H1 (cell line): ENCODE measurements at regions not wholly inside any gene's neighbourhood (a gene's known extent, or its start where the extent isn't known, plus 50 kb on each side); places are given as distances from the start of the nearest gene placed in this dataset.

Source experiments
- CTCF ChIA-PET: fragments of 300-600 bp; sonication (Branson Sonifier 250); formaldehyde crosslinking; loops from one replicate; lab custom pipeline; 2021; ENCODE audit not compliant: partially characterized antibody; lab: Charles Lee
- POLR2A ChIA-PET: fragments of 300-600 bp; sonication (Branson Sonifier 250); formaldehyde crosslinking; loops from one replicate; lab custom pipeline; 2021; ENCODE audit warnings: inconsistent platforms; ENCODE audit not compliant: partially characterized antibody; lab: Charles Lee
- DNase-seq, 2 experiments: peaks; one replicate each; pipeline versions ENCODE4 v3.0.0 to v3.0.0-alpha.2; 2010 to 2022; ENCODE audit warnings: low spot score in 2 of 2, low read depth in 1 of 2, mixed read lengths in 1 of 2
- FAIRE-seq: peaks from 2 replicates; lab custom pipeline; 2011; peaks lifted over from hg19 to GRCh38; lab: Jason Lieb, UNC
- H2AFZ ChIP-seq: 2 replicates; pipeline ENCODE4 v1.8.1; 2012; ENCODE audit warnings: low read length, inconsistent platforms
- H2AK5ac ChIP-seq: 2 replicates; pipeline ENCODE4 v1.6.1; 2013; ENCODE audit warnings: low read depth, low read length
- H2BK120ac ChIP-seq: replicated peaks from 2 replicates; pipeline ENCODE3; 2013; ENCODE audit warnings: low read depth, low read length, inconsistent platforms
- H2BK12ac ChIP-seq: 2 replicates; pipeline ENCODE4 v1.6.1; 2013; ENCODE audit warnings: low read depth, low read length
- H2BK15ac ChIP-seq: 2 replicates; pipeline ENCODE4 v1.6.1; 2013; ENCODE audit warnings: low read length
- H2BK20ac ChIP-seq: 2 replicates; pipeline ENCODE4 v1.6.1; 2013; ENCODE audit warnings: low read length
- H2BK5ac ChIP-seq: 2 replicates; pipeline ENCODE4 v1.6.1; 2013; ENCODE audit warnings: low read depth, low read length
- H3K14ac ChIP-seq: 2 replicates; pipeline ENCODE4 v1.6.1; 2013; ENCODE audit warnings: inconsistent platforms; ENCODE audit not compliant: insufficient read length
- H3K18ac ChIP-seq: 2 replicates; pipeline ENCODE4 v1.6.1; 2013; ENCODE audit warnings: low read length; ENCODE audit errors: extremely low read depth
- H3K23ac ChIP-seq: 2 replicates; pipeline ENCODE4 v1.6.1; 2013; ENCODE audit warnings: inconsistent platforms; ENCODE audit not compliant: insufficient read length
- H3K23me2 ChIP-seq: 2 replicates; pipeline ENCODE4 v1.6.1; 2013; ENCODE audit warnings: low read depth, low read length
- H3K27ac ChIP-seq: 2 replicates; pipeline ENCODE4 v1.6.1; 2011; ENCODE audit warnings: low read depth, low read length, inconsistent platforms
- H3K27me3 ChIP-seq, 4 experiments: replicated peaks in 1 of 4; 1 replicate in 1 of 4; 2 replicates in 3 of 4; pipeline versions ENCODE4 v1.6.1 to v1.8.1; 2011 to 2013; ENCODE audit warnings: low read length in 3 of 4, mild to moderate bottlenecking in 3 of 4, inconsistent platforms in 2 of 4, mixed read lengths in 2 of 4, moderate library complexity in 1 of 4; ENCODE audit not compliant: control insufficient read depth in 3 of 4, insufficient read depth in 3 of 4; ENCODE audit errors: extremely low read depth in 1 of 4
- H3K36me3 ChIP-seq, 4 experiments: 2 replicates each; pipeline versions ENCODE4 v1.6.1 to v1.8.1; 2011 to 2013; ENCODE audit warnings: mild to moderate bottlenecking in 4 of 4, low read length in 3 of 4, moderate library complexity in 2 of 4, control low read depth in 1 of 4, inconsistent platforms in 1 of 4; ENCODE audit not compliant: insufficient read depth in 4 of 4, control insufficient read depth in 2 of 4
- H3K4ac ChIP-seq: replicated peaks from 2 replicates; pipeline ENCODE3; 2013; ENCODE audit warnings: low read length, low read depth, mixed read lengths, inconsistent platforms; ENCODE audit not compliant: insufficient read length
- H3K4me1 ChIP-seq, 4 experiments: replicated peaks in 1 of 4; 1 replicate in 1 of 4; 2 replicates in 3 of 4; pipeline versions ENCODE4 v1.6.1 to v1.8.1; 2011 to 2013; ENCODE audit warnings: low read length in 3 of 4, inconsistent platforms in 2 of 4, mixed read lengths in 1 of 4; ENCODE audit not compliant: insufficient read depth in 4 of 4, control insufficient read depth in 3 of 4
- H3K4me2 ChIP-seq, 2 experiments: 2 replicates each; pipeline versions ENCODE4 v1.6.1 to v1.8.1; 2011 to 2013; ENCODE audit warnings: low read depth in 2 of 2, low read length in 2 of 2, control low read depth in 1 of 2, inconsistent platforms in 1 of 2, mild to moderate bottlenecking in 1 of 2; ENCODE audit not compliant: insufficient read depth in 1 of 2
- H3K4me3 ChIP-seq, 4 experiments: fragments of 200-600, 300-600 bp in 1 of 4; sonication (generic), shearing (Covaris generic), sonication (Bioruptor Twin) in 1 of 4; 2 replicates each; pipeline versions ENCODE4 v1.5.1 to v1.8.1; 2011 to 2016; ENCODE audit warnings: low read length in 4 of 4, low read depth in 3 of 4, control low read depth in 2 of 4, inconsistent platforms in 2 of 4, mild to moderate bottlenecking in 2 of 4, mixed read lengths in 1 of 4, moderate library complexity in 1 of 4; ENCODE audit not compliant: insufficient read depth in 2 of 4; ENCODE audit errors: extremely low read depth in 1 of 4
- H3K56ac ChIP-seq: replicated peaks from 2 replicates; pipeline ENCODE3; 2013; ENCODE audit warnings: low read depth, mild to moderate bottlenecking, mixed read lengths, low read length, inconsistent platforms; ENCODE audit not compliant: insufficient read length
- H3K79me1 ChIP-seq: 2 replicates; pipeline ENCODE4 v1.6.1; 2013; ENCODE audit warnings: low read depth, low read length, control low read depth
- H3K79me2 ChIP-seq, 2 experiments: 2 replicates each; pipeline versions ENCODE4 v1.6.1 to v1.8.1; 2012 to 2013; ENCODE audit warnings: low read length in 2 of 2, mild to moderate bottlenecking in 2 of 2, inconsistent platforms in 1 of 2; ENCODE audit not compliant: insufficient read depth in 2 of 2, control insufficient read depth in 1 of 2
- H3K9ac ChIP-seq, 4 experiments: replicated peaks in 1 of 4; 1 replicate in 1 of 4; 2 replicates in 3 of 4; pipeline versions ENCODE4 v1.6.1 to v1.8.1; 2011 to 2013; ENCODE audit warnings: low read depth in 3 of 4, low read length in 3 of 4, control low read depth in 2 of 4, mild to moderate bottlenecking in 2 of 4, moderate library complexity in 2 of 4, inconsistent platforms in 1 of 4; ENCODE audit errors: extremely low read depth in 1 of 4
- H3K9me3 ChIP-seq, 2 experiments: 2 replicates each; pipeline versions ENCODE4 v1.6.1 to v1.8.1; 2012 to 2013; ENCODE audit warnings: mild to moderate bottlenecking in 2 of 2, moderate library complexity in 2 of 2, control low read depth in 1 of 2, inconsistent platforms in 1 of 2, low read depth in 1 of 2, low read length in 1 of 2, mixed read lengths in 1 of 2; ENCODE audit not compliant: insufficient read depth in 2 of 2
- H4K20me1 ChIP-seq, 2 experiments: replicated peaks in 1 of 2; 2 replicates each; pipeline versions ENCODE3 to v1.8.1; 2011 to 2013; ENCODE audit warnings: inconsistent platforms in 2 of 2, low read length in 2 of 2, mild to moderate bottlenecking in 1 of 2; ENCODE audit not compliant: insufficient read depth in 2 of 2, control insufficient read depth in 1 of 2
- H4K5ac ChIP-seq: 2 replicates; pipeline ENCODE4 v1.6.1; 2013; ENCODE audit warnings: low read length, low read depth, mixed read lengths, inconsistent platforms; ENCODE audit not compliant: insufficient read length
- H4K8ac ChIP-seq: 2 replicates; pipeline ENCODE4 v1.8.0; 2013; ENCODE audit warnings: mild to moderate bottlenecking, moderate library complexity, low read length, inconsistent platforms; ENCODE audit not compliant: insufficient read depth; ENCODE audit errors: extremely low read depth
- H4K91ac ChIP-seq: replicated peaks from 2 replicates; pipeline ENCODE3; 2013; ENCODE audit warnings: low read length, mixed read lengths, inconsistent platforms; ENCODE audit not compliant: insufficient read length
- ASH2L ChIP-seq: fragments of 200-600, 300-600 bp; sonication (generic); IDR thresholded peaks from one replicate; pipeline ENCODE4 v1.7.1; 2017; ENCODE audit warnings: low read length
- EZH2 ChIP-seq: fragments of 200-600 bp; sonication (generic); IDR thresholded peaks from 2 replicates; pipeline ENCODE4 v1.7.1; 2012; ENCODE audit warnings: low read depth, mild to moderate bottlenecking, moderate library complexity, low read length, inconsistent platforms; ENCODE audit not compliant: severe bottlenecking
- KDM4A ChIP-seq: IDR thresholded peaks from one replicate; pipeline ENCODE4 v1.7.1; 2012; ENCODE audit warnings: low read depth, mild to moderate bottlenecking, moderate library complexity, low read length, inconsistent platforms; ENCODE audit not compliant: severe bottlenecking
- SP2 ChIP-seq: IDR thresholded peaks from 2 replicates; pipeline ENCODE4 v1.6.1; 2012; ENCODE audit warnings: mild to moderate bottlenecking, low read length, inconsistent platforms
- SUZ12 ChIP-seq: fragments of 200-600 bp; sonication (generic); IDR thresholded peaks from 2 replicates; pipeline ENCODE4 v1.6.1; 2012; ENCODE audit warnings: mild to moderate bottlenecking, inconsistent platforms, low read length, moderate library complexity, mixed read lengths
- YY1 ChIP-seq: IDR thresholded peaks from 2 replicates; pipeline ENCODE4 v1.6.1; 2011; ENCODE audit warnings: low read depth, mild to moderate bottlenecking, low read length
- ZNF274 ChIP-seq: IDR thresholded peaks from 2 replicates; pipeline ENCODE4 v1.7.0; 2012; ENCODE audit warnings: low read length, borderline replicate concordance; ENCODE audit errors: extremely low read depth
- WGBS, 2 experiments: shearing (Covaris generic) in 1 of 2; methylation state at CpG; one replicate each; pipeline versions ENCODE4 v1.1.6 to v1.1.7; 2013 to 2015; ENCODE audit warnings: low lambda C conversion rate in 2 of 2, mixed read lengths in 2 of 2, inconsistent platforms in 1 of 2, low coverage in 1 of 2, missing lambda C conversion rate in 1 of 2; ENCODE audit not compliant: insufficient replicate concordance in 2 of 2, insufficient coverage in 1 of 2, insufficient read length in 1 of 2; ENCODE audit errors: extremely low coverage in 1 of 2, missing lambda C conversion rate in 1 of 2; 5-methylcytosine and 5-hydroxymethylcytosine counted together
- TF ChIP-seq, protein P1 (sequence below): IDR thresholded peaks from 2 replicates; pipeline ENCODE4 v1.6.1; 2012; ENCODE audit warnings: low read length, inconsistent platforms

- WGBS, 2 experiments, result 83% methylated on average over 4 of the region's 4 CpGs; no CpG with 5 or more reads in 1 of the 2 experiments
- Histone ChIP-seq H3K18ac (no peak overlapping the region), H3K23ac (no peak overlapping the region), H3K14ac (no peak overlapping the region), H2AFZ (no peak overlapping the region), H4K91ac (no peak overlapping the region), H3K79me1 (no peaks in the 10 kb centered on the region), H3K4me2 (no peak overlapping the region), H3K56ac (no peak overlapping the region), H2AK5ac (no peak overlapping the region), H2BK5ac (no peak overlapping the region), H4K8ac (no peak overlapping the region), H3K4ac (no peak overlapping the region), H3K79me2 (no peaks in the 10 kb centered on the region), H3K23me2 (no peaks in the 10 kb centered on the region), H3K27me3 (no peaks in the 10 kb centered on the region), H4K20me1 (no peaks in the 10 kb centered on the region), H3K4me1 (peaks cover 0 to 6% (median 0%) of the 10 kb centered on the region in 4 experiments; a peak in 2 of 7 replicates), H3K4me3 (no peak overlapping the region), H3K27ac (no peak overlapping the region), H4K5ac (no peak overlapping the region), H3K9ac (no peak overlapping the region), H2BK20ac (no peak overlapping the region), H2BK15ac (no peak overlapping the region), H3K9me3 (no peaks in the 10 kb centered on the region), H2BK12ac (no peak overlapping the region), H3K36me3 (no peaks in the 10 kb centered on the region), H2BK120ac (no peak overlapping the region)
- POLR2A ChIA-PET, result no interaction called here
- DNase-seq, result no peak
- CTCF ChIA-PET, result interaction anchor here (0.8 kb wide), 1 partner anchor 34 kb away, joined by 3 read pairs; no protein-coding TSS in a partner anchor
- FAIRE-seq, result no peak
- TF ChIP-seq KDM4A, result no peak
- TF ChIP-seq SP2, result no peak
- TF ChIP-seq ASH2L, result no peak
- TF ChIP-seq, protein P1, sequence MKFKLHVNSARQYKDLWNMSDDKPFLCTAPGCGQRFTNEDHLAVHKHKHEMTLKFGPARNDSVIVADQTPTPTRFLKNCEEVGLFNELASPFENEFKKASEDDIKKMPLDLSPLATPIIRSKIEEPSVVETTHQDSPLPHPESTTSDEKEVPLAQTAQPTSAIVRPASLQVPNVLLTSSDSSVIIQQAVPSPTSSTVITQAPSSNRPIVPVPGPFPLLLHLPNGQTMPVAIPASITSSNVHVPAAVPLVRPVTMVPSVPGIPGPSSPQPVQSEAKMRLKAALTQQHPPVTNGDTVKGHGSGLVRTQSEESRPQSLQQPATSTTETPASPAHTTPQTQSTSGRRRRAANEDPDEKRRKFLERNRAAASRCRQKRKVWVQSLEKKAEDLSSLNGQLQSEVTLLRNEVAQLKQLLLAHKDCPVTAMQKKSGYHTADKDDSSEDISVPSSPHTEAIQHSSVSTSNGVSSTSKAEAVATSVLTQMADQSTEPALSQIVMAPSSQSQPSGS, result no peak
- no peak for TF ChIP-seq EZH2
- TF ChIP-seq SUZ12, result no peak
- no peak for TF ChIP-seq YY1
- TF ChIP-seq ZNF274, result no peak
Observed at GRCh38 chr5:135250671-135251070, 148.4 kb downstream of the MACROH2A1 start.
